Cortex of kidney (tissue), 1 donor: ENCODE measurements at regions not wholly inside any gene's neighbourhood (a gene's known extent, or its start where the extent isn't known, plus 50 kb on each side); places are given as distances from the start of the nearest gene placed in this dataset.

ENCODE experiments used
- DNase-seq: peaks from one replicate; lab custom pipeline; 2025; lab: John Stamatoyannopoulos, UW

GRCh38 chr10:78162853-78163252, 129.2 kb downstream of the RPS24 start:
- DNase-seq: no peak

DNA sequence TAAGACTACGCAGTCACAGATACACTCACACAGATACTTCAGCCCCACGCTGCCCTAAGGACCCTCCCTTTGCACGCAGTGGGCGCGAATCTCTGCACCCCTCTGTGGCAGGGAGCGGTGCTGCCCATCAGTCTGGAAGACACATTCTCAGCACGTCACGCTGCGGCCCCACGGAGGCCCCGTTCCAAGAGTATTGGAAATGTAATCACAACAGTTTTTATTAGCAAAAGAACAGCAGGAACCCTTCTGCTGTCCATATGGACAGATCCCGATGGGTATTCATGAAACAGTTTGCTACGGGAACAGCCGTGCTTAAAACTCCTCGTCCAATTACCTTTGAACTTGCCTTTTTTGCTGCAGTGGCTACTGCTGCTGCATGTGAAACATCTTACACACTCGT, 131.0 kb downstream of the RPS24 start:
- no peak for DNase-seq

DNA sequence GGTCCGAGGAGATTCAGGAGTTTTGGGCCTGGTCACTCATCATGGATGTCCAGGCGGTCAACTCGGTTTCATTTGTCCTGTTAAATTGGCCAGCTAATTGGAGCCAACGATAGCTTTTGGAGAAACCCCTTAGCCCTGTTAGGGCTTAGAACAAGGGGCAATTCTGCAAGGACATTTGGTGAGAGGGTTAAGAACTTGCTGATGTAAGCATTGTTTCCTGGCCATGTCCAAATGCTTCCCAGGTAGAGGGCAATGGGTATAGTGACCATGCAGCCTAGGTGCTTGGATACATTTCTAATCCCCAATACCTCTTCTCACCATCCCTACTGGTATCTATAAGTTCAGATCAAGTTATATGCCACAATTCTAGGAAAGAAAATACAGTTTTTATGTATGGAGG, 131.5 kb downstream of the RPS24 start:
- no peak for DNase-seq

GRCh38 chr10:78165617-78166016, 132.0 kb downstream of the RPS24 start:
- no peak for DNase-seq

DNA sequence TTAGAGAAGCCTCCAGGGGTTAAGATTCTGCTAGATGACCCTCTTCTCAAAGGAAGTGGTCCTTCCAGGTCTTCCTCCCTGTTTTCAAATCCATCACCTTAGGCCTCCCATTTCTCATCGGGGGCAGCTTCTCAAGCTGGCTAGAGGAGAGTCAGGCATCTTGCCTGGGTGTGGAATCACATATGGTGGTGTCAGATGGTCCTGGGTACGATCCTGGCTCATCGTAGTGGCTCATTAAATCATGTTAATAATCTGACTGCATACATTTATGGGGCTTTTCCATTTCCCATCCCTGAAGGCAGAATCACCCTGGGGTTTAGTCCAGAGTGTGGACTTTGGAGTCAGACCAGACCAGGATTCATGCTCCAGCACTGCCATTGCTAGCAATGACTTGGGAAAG, 132.6 kb downstream of the RPS24 start:
- DNase-seq: no peak

DNA sequence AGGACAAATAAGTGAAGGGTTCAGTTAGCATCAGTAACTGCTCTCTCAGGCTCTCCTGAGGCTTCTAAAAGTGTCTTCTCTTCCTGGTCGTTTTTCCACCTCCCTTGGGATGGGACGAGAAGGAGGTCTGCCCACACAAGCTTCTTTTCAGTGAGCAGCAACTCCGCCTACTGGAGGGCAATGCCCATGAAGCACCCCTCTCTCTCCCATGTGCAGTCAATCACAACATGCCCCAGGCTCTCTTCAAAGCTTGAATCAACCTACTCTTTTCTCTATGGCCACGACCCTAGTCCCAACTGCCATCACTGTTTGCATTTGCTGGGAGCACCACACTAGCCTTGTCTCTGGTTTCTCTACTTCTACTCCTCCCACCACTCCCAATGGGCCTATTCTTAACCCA, 135.6 kb downstream of the RPS24 start:
- no peak for DNase-seq

DNA sequence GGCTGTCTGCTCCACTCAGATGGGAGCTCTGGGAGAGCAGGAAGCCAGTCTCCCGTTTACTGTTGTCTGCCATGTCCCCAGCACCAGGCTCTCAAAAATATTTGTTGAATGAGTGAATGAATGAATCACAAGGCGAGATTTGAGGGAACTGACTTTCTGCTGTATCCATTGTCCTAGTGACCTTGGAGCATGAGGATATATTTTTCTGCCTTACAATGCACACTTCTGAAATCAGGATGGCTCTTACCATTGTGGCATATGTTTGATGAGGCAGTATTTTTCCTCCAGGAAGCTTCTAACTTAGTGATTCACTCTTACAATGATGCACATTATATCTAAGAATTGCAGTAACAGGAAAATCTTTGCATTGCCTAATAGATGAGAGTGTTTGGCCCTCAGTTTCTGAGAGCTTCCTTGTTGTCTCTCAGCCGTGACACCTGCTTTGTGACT, 136.4 kb downstream of the RPS24 start:
- DNase-seq: no peak

DNA sequence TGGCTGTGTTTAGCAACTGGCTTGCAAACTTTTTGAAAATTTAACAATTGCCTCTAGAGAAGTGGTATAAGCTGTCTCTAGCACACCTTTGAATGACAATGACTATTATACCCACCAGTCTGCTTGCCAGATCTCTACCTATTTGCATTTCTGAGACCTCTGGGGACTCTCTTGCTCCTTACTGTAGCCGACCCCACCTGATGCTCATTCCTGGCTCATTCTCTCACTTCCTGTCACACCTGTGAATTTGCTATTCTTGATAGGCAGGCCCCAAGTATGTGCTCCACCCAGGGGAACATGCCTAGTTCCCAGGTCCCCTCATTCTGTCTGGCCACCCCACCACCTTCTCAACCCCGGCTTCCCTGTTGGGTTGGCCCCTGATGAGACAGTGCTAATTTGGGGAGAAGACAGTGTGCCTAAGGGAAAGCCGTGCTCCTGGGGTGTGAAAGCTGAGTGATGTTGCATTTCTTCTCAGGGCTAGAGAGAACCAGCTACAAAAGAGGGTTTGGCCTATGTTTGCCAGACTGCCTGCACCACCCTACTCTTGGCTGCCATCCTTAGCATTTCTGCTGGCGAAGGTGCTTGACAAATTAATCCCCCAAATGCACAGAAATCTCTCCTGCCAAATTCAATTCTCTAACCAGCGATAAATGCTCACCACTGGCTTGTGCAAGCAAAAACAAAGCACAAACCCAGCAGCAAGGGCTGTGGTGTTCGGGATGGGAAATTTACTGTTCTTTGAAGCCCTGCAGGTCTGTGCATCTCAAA, 138.2 kb downstream of the RPS24 start:
- DNase-seq: no peak

- DNase-seq: no peak
Measured at GRCh38 chr10:78173360-78174015, 139.8 kb downstream of the RPS24 start.

- DNase-seq: no peak
Measured at GRCh38 chr10:78175444-78176015, 141.9 kb downstream of the RPS24 start.

GRCh38 chr10:78176320-78177317, 143.0 kb downstream of the RPS24 start:
- DNase-seq: no peak

DNA sequence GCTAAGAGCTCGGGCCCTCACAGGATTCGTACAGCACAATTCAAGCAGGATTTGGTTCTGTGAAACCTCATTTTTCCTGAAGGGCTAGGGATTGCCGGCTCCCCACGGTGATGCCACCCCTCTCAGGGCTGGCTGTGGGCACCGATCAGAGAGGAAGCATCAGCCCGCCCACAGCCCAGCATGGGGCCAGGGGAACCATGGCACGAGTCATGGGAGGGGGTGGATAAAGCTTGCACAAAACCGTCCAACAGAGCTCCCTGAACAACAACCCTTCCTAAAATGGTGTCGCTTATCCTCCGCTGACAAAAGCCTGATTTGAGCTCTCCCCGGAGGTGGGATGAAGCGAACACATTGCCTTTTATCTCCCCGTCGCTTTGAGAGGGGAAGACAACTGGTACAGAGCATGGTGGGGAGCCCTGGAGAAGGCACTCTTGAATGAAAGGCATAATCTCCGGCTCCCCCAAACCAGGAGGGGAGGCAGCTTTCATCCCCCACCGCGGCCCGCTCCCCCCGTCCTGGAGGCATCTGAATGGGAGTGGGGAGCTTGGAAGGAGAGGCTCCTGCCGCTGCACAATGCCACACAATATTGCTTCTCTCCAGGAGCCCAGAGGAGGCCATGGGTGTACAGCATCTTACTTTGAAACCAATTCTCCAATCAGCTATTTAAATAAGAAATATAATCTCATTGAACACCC, 144.0 kb downstream of the RPS24 start:
- no peak for DNase-seq

- DNase-seq: no peak
Measured at GRCh38 chr10:78178397-78178796, 144.7 kb downstream of the RPS24 start.

DNA sequence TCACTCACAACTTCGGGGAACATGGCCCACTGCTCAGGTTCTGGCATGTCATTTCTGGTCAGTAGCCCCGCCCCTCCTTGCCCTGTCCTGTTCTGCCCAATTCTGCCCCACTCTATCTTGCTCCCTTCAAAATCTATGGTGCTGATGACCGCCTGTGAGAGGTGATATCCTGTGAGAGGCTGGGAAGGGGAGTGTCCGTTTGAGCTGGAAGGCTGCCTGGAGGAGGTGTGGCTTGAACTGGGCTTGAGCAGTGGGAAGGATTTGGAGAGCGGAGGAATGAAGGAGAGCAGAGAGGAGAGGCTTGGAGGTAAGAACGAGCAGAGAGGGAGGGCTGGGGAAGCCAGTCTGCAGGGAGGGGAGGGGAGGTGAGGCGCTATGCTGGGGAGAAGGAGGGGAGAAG, 145.3 kb downstream of the RPS24 start:
- DNase-seq: no peak

DNA sequence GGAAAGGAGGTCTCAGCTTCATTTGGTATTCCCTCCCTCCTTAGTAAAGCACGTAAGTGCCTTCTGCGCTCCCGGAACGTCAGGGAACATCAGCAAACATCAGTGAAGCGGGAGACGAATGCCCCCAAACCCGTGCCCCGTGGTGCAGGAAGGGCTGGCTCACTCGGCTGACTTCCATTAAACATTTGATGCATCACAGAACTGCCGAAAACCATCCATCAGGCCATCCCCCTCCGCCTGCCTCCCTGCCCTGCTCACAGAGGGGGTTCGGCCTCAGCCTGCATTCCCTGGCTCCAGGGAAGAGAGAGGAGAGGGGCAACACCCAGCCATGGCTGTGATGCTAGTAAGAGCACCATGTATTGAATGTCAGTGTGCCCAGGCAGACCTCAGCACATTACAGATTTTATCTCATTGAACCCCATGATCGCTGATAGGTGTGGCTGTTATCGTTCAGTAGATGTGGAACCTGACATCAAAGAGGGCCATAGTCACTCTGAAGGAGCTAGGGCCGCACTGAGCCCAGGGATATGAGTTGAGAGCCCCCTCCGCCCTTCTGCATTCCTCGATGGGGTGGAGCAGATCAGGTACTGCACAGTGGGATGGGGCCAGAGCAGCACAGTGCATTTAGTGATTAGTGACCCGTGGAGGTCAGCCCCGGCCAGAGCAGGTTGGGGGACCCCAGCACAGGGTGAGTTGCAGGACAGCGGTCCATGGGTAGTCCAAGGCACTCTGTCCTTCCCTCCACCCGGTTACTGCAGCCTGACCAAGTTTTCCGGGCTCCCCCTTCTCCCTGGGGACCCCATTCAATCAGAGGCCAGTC, 146.4 kb downstream of the RPS24 start:
- no peak for DNase-seq

DNA sequence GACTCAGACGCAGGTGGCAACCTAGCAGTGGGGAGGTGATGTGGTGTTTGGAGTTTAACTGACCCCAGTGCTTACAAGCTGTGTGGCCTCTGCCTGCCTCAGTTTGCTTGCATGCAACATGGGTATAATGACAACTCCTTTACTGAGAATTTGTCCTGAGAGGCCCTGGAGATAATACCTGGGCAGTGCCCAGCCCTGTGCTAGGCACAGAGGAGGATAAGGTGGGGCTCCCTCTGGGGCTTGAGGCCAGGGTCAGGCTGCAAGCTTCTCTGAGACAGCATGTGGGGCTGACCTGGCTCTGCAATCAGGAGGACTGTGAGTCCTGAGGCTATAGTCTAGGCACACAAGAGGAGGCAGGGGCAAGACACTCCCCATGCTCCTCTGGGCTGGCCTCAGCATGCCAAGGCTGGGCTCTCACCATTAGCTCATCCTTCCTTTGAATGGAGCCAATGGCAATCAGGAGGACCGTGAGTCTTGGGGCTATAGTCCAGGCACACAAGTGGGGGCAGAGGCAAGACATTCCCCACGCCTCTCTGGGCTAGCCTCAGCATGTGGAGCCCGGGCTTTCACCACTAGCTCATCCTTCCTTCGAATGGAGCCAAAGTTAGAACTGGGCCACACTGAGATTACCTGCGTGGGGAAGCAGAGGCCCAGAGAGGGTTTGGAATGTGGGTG, 147.9 kb downstream of the RPS24 start:
- DNase-seq: no peak

- DNase-seq: no peak
Measured at GRCh38 chr10:78182841-78183240, 149.2 kb downstream of the RPS24 start.

DNA sequence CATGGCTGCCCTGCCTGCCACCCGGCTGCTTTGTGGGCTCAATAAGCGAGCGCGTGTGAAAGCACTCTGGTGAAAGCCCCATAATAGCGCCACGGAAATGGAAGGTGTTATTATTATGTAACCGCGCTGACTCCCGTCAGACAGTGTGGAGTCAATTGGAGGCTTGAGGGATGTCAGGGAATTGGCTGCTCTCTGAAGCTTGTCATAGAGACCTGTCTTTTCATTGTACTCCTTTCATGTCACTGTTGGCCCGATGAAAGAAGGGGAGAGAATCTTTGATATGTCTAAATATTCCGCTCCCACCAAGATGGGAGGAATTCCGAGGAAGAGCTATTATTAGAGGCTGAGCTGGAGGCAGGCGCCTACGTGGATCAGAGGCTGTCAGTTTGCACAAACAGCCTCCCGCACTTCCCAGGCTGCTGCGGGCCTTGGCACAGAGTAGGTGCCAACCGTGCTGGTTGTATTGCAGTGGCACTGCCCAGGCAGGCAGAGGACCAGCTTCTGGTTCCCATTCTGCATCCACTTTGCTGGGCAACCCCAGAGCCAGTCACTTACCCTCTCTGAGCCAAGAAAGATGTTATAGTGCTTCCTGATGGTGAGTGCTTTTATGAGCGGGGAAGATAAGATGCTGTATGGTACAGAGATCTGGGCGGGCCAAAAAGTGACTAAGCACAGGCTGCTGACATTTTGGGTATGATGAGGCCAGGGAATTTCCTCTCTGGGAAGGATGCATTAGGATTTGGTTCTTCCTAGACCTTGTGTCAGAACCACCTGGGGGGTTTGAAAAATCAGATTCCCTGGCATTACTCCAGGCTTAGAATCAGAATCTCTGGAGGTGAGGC, 151.4 kb downstream of the RPS24 start:
- no peak for DNase-seq

GRCh38 chr10:78185693-78186055, 152.0 kb downstream of the RPS24 start:
- no peak for DNase-seq
